HFFc6 (cell line): ENCODE measurements at regions not wholly inside any gene's neighbourhood (a gene's known extent, or its start where the extent isn't known, plus 50 kb on each side); places are given as distances from the start of the nearest gene placed in this dataset.

Source experiments
- DNase-seq: peaks from one replicate; pipeline ENCODE4 v3.0.0-alpha.2; 2018
- H3K27ac Mint-ChIP-seq: 2 replicates; pipeline ENCODE4 v1.8.0; 2020; ENCODE audit warnings: mild to moderate bottlenecking, mixed read lengths
- H3K27me3 Mint-ChIP-seq: 2 replicates; pipeline ENCODE4 v1.8.0; 2021; ENCODE audit warnings: mild to moderate bottlenecking, moderate library complexity, mixed read lengths; ENCODE audit not compliant: insufficient read depth
- H3K36me3 Mint-ChIP-seq: 2 replicates; pipeline ENCODE4 v1.8.0; 2021; ENCODE audit warnings: low read depth, mixed read lengths
- H3K4me1 Mint-ChIP-seq: 2 replicates; pipeline ENCODE4 v1.8.0; 2020; ENCODE audit warnings: low read depth, mixed read lengths
- H3K4me3 Mint-ChIP-seq: 2 replicates; pipeline ENCODE4 v1.8.0; 2020; ENCODE audit warnings: mild to moderate bottlenecking, moderate library complexity, mixed read lengths
- H3K9me3 Mint-ChIP-seq: 2 replicates; pipeline ENCODE4 v1.8.0; 2020; ENCODE audit warnings: mild to moderate bottlenecking, mixed read lengths
- TF ChIP-seq, protein P1 (sequence below): fragments of 200-600 bp; sonication (generic); IDR thresholded peaks from 2 replicates; pipeline ENCODE4 v1.5.0; 2021; ENCODE audit warnings: antibody characterized with exemption, mild to moderate bottlenecking

- Mint-ChIP-seq H3K9me3 (no peaks in the 10 kb centered on the region), H3K4me3 (no peak overlapping the region), H3K27me3 (peaks cover 4% of the 10 kb centered on the region; the same call in 1 of the 2 replicates), H3K4me1 (no peaks in the 10 kb centered on the region), H3K36me3 (no peaks in the 10 kb centered on the region), H3K27ac (no peak overlapping the region)
- DNase-seq = no peak
- TF ChIP-seq, protein P1, sequence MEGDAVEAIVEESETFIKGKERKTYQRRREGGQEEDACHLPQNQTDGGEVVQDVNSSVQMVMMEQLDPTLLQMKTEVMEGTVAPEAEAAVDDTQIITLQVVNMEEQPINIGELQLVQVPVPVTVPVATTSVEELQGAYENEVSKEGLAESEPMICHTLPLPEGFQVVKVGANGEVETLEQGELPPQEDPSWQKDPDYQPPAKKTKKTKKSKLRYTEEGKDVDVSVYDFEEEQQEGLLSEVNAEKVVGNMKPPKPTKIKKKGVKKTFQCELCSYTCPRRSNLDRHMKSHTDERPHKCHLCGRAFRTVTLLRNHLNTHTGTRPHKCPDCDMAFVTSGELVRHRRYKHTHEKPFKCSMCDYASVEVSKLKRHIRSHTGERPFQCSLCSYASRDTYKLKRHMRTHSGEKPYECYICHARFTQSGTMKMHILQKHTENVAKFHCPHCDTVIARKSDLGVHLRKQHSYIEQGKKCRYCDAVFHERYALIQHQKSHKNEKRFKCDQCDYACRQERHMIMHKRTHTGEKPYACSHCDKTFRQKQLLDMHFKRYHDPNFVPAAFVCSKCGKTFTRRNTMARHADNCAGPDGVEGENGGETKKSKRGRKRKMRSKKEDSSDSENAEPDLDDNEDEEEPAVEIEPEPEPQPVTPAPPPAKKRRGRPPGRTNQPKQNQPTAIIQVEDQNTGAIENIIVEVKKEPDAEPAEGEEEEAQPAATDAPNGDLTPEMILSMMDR = no peak
Observed at GRCh38 chrX:25130619-25131018, 114.9 kb upstream of the ARX start.

- Mint-ChIP-seq H3K4me3 (no peak overlapping the region), H3K36me3 (no peaks in the 10 kb centered on the region), H3K27me3 (peaks cover 2% of the 10 kb centered on the region; the same call in 1 of the 2 replicates), H3K4me1 (no peaks in the 10 kb centered on the region), H3K27ac (no peak overlapping the region), H3K9me3 (no peaks in the 10 kb centered on the region)
- no peak for DNase-seq
- TF ChIP-seq, protein P1 = no peak
Observed at GRCh38 chrX:25125483-25125882, 109.7 kb upstream of the ARX start.

DNA sequence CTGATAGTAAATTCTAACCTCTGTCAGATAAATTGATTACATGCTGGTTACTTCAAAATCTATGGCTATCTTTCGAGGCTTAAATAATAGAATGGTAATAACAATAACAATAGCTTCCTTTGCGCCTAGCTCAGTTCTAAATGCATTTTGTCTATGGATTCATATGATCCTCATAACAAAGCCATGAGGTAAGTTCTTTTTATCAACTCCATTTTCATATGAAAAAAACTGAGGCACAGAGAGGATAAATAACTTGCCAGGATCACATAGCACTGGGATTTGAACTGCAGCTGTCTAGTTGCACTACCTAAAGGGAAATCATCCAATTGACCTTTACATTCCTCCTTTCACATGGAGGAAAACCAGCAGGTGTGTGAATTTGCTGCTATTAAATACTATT is 108.6 kb upstream of the ARX start:
- TF ChIP-seq, protein P1 = no peak
- H3K36me3 Mint-ChIP-seq = no peaks in the 10 kb centered on the region
- H3K27me3 Mint-ChIP-seq = peaks cover 2% of the 10 kb centered on the region; the same call in 1 of the 2 replicates
- H3K27ac Mint-ChIP-seq = no peak overlapping the region
- no peak for DNase-seq
- H3K4me1 Mint-ChIP-seq = no peaks in the 10 kb centered on the region
- H3K4me3 Mint-ChIP-seq = no peak overlapping the region
- H3K9me3 Mint-ChIP-seq = no peaks in the 10 kb centered on the region

DNA sequence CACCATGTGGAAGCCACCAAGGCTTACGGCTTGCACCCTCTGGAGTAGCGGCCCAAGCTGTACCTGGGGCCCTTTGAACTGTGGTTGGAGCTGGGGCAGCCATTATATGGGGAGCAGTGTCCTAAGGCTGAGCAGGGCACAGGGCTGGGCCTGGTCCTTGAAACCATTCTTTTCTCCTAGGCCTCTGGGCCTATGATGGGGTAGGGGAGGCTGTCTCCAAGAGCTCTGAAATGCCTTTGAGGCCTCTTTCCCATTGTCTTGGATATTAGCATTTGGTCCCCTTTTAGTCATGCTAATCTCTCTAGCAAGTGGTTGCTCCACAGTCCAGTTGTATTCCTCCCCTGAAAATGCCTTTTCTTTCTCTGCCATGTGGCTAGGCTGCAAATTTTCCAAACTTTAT is 96.4 kb upstream of the ARX start:
- no peaks in the 10 kb centered on the region for H3K9me3 Mint-ChIP-seq
- H3K4me1 Mint-ChIP-seq = no peaks in the 10 kb centered on the region
- no peak for DNase-seq
- H3K4me3 Mint-ChIP-seq = no peak overlapping the region
- no peaks in the 10 kb centered on the region for H3K36me3 Mint-ChIP-seq
- TF ChIP-seq, protein P1 = no peak
- H3K27ac Mint-ChIP-seq = no peak overlapping the region
- H3K27me3 Mint-ChIP-seq = peaks cover 2% of the 10 kb centered on the region; the same call in 1 of the 2 replicates

- H3K36me3 Mint-ChIP-seq = no peaks in the 10 kb centered on the region
Observed at GRCh38 chrX:25108481-25108880, 92.7 kb upstream of the ARX start.

More at GRCh38 chrX:25108481-25108880, 92.7 kb upstream of the ARX start:
- TF ChIP-seq, protein P1 = no peak
- Mint-ChIP-seq H3K9me3 (no peaks in the 10 kb centered on the region), H3K27ac (no peak overlapping the region), H3K4me3 (no peak overlapping the region), H3K27me3 (peaks cover 2% of the 10 kb centered on the region; the same call in 1 of the 2 replicates), H3K4me1 (no peaks in the 10 kb centered on the region)
- no peak for DNase-seq
